ENCODE measurements at regions not wholly inside any gene's neighbourhood (a gene's known extent, or its start where the extent isn't known, plus 50 kb on each side); places are given as distances from the start of the nearest gene placed in this dataset.

- DNase-seq (ENCODE audit: low spot score) = no peak
Observed at GRCh38 chr6:56345376-56345995, 98.1 kb upstream of the COL21A1 start.

- no peak for DNase-seq (ENCODE audit: low spot score)
Observed at GRCh38 chr6:56343295-56343694, 95.9 kb upstream of the COL21A1 start.

GRCh38 chr6:56339524-56339923 is 92.1 kb upstream of the COL21A1 start:
- no peak for DNase-seq (ENCODE audit: low spot score)

GRCh38 chr6:56335726-56336125 is 88.3 kb upstream of the COL21A1 start:
- no peak for DNase-seq (ENCODE audit: low spot score)

GRCh38 chr6:56334937-56335336 is 87.6 kb upstream of the COL21A1 start:
- no peak for DNase-seq (ENCODE audit: low spot score)

- DNase-seq (ENCODE audit: low spot score) = no peak
Observed at GRCh38 chr6:56329271-56330050, 82.1 kb upstream of the COL21A1 start.

- DNase-seq (ENCODE audit: low spot score) = no peak
Observed at GRCh38 chr6:56328728-56329090, 81.3 kb upstream of the COL21A1 start.

GRCh38 chr6:56327946-56328727 is 80.8 kb upstream of the COL21A1 start:
- DNase-seq (ENCODE audit: low spot score) = no peak

GRCh38 chr6:56324396-56324795 is 77.0 kb upstream of the COL21A1 start:
- no peak for DNase-seq (ENCODE audit: low spot score)

- no peak for DNase-seq (ENCODE audit: low spot score)
Observed at GRCh38 chr6:56318851-56319250, 71.5 kb upstream of the COL21A1 start.

- peak; percentile 1 for DNase-seq (ENCODE audit: low spot score)
Observed at GRCh38 chr6:56314683-56315523, 67.5 kb upstream of the COL21A1 start.

GRCh38 chr6:56311533-56312448 is 64.4 kb upstream of the COL21A1 start:
- no peak for DNase-seq (ENCODE audit: low spot score)

- DNase-seq (ENCODE audit: low spot score) = no peak
Observed at GRCh38 chr6:56311061-56311460, 63.7 kb upstream of the COL21A1 start.

- no peak for DNase-seq (ENCODE audit: low spot score)
Observed at GRCh38 chr6:56310241-56310640, 62.9 kb upstream of the COL21A1 start.

- no peak for DNase-seq (ENCODE audit: low spot score)
Observed at GRCh38 chr6:56299916-56300315, 52.5 kb upstream of the COL21A1 start.

- no peak for DNase-seq (ENCODE audit: low spot score)
Observed at GRCh38 chr6:56297022-56297989, 49.9 kb upstream of the COL21A1 start.
